CD8-positive, alpha-beta memory T cell (primary cell): ENCODE measurements at regions not wholly inside any gene's neighbourhood (a gene's known extent, or its start where the extent isn't known, plus 50 kb on each side); places are given as distances from the start of the nearest gene placed in this dataset.

Source experiments
- CTCF ChIA-PET: fragments of 350-600 bp; sonication (Branson Sonifier 250); formaldehyde crosslinking; loops from one replicate; lab custom pipeline; 2021; ENCODE audit warnings: antibody characterized with exemption; lab: Charles Lee
- POLR2A ChIA-PET: fragments of 350-600 bp; sonication (Branson Sonifier 250); formaldehyde crosslinking; loops from one replicate; lab custom pipeline; 2021; ENCODE audit warnings: antibody characterized with exemption; lab: Charles Lee
- DNase-seq, 5 donors: peaks; one replicate each; pipeline versions ENCODE4 v3.0.0 to v3.0.0-alpha.2; 2020 to 2022; ENCODE audit warnings: mixed read lengths in 1 of 5
- H3K27ac ChIP-seq: one replicate; pipeline ENCODE4 v1.7.0; 2013; ENCODE audit warnings: low read depth, mild to moderate bottlenecking, low read length, moderate library complexity
- H3K27me3 ChIP-seq: 2 replicates; pipeline ENCODE4 v1.7.0; 2013; ENCODE audit warnings: low read length, mild to moderate bottlenecking; ENCODE audit not compliant: insufficient read depth, poor library complexity, severe bottlenecking
- H3K36me3 ChIP-seq: 2 replicates; pipeline ENCODE4 v1.7.0; 2013; ENCODE audit warnings: mild to moderate bottlenecking, low read length, moderate library complexity; ENCODE audit not compliant: insufficient read depth
- H3K4me1 ChIP-seq: 2 replicates; pipeline ENCODE4 v1.7.0; 2013; ENCODE audit warnings: mild to moderate bottlenecking, low read length, moderate library complexity; ENCODE audit not compliant: insufficient read depth
- H3K4me3 ChIP-seq: 2 replicates; pipeline ENCODE4 v1.7.0; 2013; ENCODE audit warnings: mild to moderate bottlenecking, low read length
- H3K9me3 ChIP-seq: 2 replicates; pipeline ENCODE4 v1.7.0; 2013; ENCODE audit warnings: mild to moderate bottlenecking, low read length
- H3K27ac Mint-ChIP-seq, 8 donors: one replicate each; pipeline ENCODE4 v1.8.0; 2020 to 2021; ENCODE audit warnings: mixed read lengths in 8 of 8, mild to moderate bottlenecking in 6 of 8, inconsistent platforms in 3 of 8, moderate library complexity in 3 of 8
- H3K27me3 Mint-ChIP-seq, 2 donors: one replicate each; pipeline ENCODE4 v1.8.0; 2020 to 2021; ENCODE audit warnings: mixed read lengths in 2 of 2, mild to moderate bottlenecking in 1 of 2, moderate library complexity in 1 of 2
- H3K36me3 Mint-ChIP-seq, 3 donors: one replicate each; pipeline ENCODE4 v1.8.0; 2020 to 2021; ENCODE audit warnings: mixed read lengths in 3 of 3, inconsistent platforms in 1 of 3, mild to moderate bottlenecking in 1 of 3
- H3K4me1 Mint-ChIP-seq, 3 donors: one replicate each; pipeline ENCODE4 v1.8.0; 2020 to 2021; ENCODE audit warnings: mixed read lengths in 3 of 3, inconsistent platforms in 1 of 3, mild to moderate bottlenecking in 1 of 3
- H3K4me3 Mint-ChIP-seq, 7 donors: one replicate each; pipeline ENCODE4 v1.8.0; 2020 to 2021; ENCODE audit warnings: mixed read lengths in 7 of 7, mild to moderate bottlenecking in 6 of 7, moderate library complexity in 4 of 7, inconsistent platforms in 2 of 7
- H3K9me3 Mint-ChIP-seq, 5 donors: one replicate each; pipeline ENCODE4 v1.8.0; 2020 to 2022; ENCODE audit warnings: mixed read lengths in 5 of 5, mild to moderate bottlenecking in 3 of 5, moderate library complexity in 2 of 5, inconsistent platforms in 1 of 5

DNA sequence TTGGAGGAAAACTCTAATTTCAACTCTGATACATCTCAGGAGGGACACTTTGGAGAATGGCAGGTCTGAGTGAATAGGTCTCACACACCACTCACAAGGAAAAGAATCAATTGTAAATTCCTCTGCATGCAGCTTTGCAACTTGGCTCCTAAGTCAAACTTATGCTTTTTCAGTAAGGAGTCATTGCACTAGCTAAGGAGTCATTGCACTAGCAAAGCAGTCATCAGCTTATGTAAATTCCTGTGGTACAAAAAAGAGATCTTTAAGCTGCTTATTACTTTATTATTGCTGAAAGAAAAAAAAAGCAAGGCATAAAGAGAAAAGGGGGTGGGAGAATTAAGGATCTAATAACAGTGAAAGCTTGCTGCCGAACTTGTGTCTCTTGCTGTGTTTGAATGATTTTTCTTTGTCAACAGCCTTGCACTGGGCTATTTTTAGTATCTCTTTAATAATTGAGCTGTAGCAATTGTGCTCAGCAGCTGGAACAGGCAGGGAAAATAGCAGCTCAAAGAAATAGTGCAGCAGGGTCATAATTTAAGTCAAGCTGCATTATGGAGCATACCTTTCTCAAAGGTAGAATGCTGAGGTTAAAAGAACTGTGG, 154.3 kb upstream of the ARPP21 start:
- DNase-seq: no peak
- no peaks in the 10 kb centered on the region for H3K36me3 ChIP-seq
- H3K27ac ChIP-seq: no peak overlapping the region
- no peaks in the 10 kb centered on the region for H3K27me3 ChIP-seq
- H3K9me3 ChIP-seq: no peaks in the 10 kb centered on the region
- POLR2A ChIA-PET: no interaction called here
- no peaks in the 10 kb centered on the region for H3K27me3 Mint-ChIP-seq
- H3K4me1 Mint-ChIP-seq: no peaks in the 10 kb centered on the region
- H3K4me3 Mint-ChIP-seq: no peak overlapping the region
- no peaks in the 10 kb centered on the region for H3K36me3 Mint-ChIP-seq
- no peak overlapping the region for H3K27ac Mint-ChIP-seq
- CTCF ChIA-PET: no interaction called here
- no peak overlapping the region for H3K4me3 ChIP-seq
- H3K9me3 Mint-ChIP-seq: peaks cover 8 to 18% (median 11%) of the 10 kb centered on the region in 5 donors
- H3K4me1 ChIP-seq: no peaks in the 10 kb centered on the region

DNA sequence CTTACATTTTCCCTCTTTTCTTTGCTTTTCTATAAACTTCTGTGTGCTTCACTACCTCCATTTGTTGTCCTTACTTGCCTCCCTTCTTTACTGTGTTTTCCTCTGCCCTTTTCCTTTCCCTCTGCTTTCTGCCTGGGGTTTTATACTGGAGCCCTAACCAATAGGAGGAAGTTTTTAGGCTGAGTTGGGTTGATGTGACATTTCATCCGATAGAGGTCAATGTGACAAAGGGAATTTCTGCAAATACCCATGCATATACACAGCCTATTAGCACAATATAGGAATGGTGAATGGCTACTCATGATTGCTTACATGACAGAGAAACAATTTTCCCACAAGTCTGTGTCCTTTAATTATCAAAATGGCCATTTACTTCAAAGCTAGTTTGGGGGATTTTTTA, 153.0 kb upstream of the ARPP21 start:
- no peaks in the 10 kb centered on the region for H3K9me3 ChIP-seq
- H3K9me3 Mint-ChIP-seq: peaks cover 2 to 14% (median 12%) of the 10 kb centered on the region in 5 donors
- CTCF ChIA-PET: no interaction called here
- H3K4me1 Mint-ChIP-seq: no peaks in the 10 kb centered on the region
- H3K4me1 ChIP-seq: no peaks in the 10 kb centered on the region
- H3K27me3 ChIP-seq: no peaks in the 10 kb centered on the region
- DNase-seq: no peak
- H3K27ac Mint-ChIP-seq: no peak overlapping the region
- H3K4me3 Mint-ChIP-seq: no peak overlapping the region
- no peaks in the 10 kb centered on the region for H3K36me3 ChIP-seq
- H3K27me3 Mint-ChIP-seq: no peaks in the 10 kb centered on the region
- POLR2A ChIA-PET: no interaction called here
- H3K4me3 ChIP-seq: no peak overlapping the region
- H3K36me3 Mint-ChIP-seq: no peaks in the 10 kb centered on the region
- H3K27ac ChIP-seq: no peak overlapping the region

DNA sequence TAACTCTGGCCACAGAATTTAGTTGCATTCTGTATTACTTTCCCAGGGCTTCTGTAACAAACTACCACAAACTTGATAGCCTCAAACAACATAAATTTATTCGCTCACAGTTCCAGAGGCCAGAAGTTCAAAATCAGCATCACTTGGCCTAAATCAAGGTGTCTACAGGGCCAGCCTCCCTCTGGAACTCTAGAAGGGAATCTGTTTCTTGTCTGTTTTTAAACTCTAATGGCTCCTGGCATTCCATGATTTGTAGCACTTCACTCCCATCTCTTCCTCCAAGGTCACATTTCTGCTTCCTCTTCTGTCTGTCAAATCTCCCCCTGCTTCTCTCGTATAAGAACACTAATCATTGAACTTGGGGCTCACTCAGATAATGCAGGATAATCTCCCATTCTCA, 151.9 kb upstream of the ARPP21 start:
- no peak overlapping the region for H3K4me3 Mint-ChIP-seq
- ChIA-PET CTCF (no interaction called here), POLR2A (no interaction called here)
- peaks cover 2 to 22% (median 5%) of the 10 kb centered on the region in 5 donors for H3K9me3 Mint-ChIP-seq
- no peak overlapping the region for H3K27ac Mint-ChIP-seq
- Histone ChIP-seq H3K4me1 (no peaks in the 10 kb centered on the region), H3K27ac (no peak overlapping the region), H3K27me3 (no peaks in the 10 kb centered on the region), H3K4me3 (no peak overlapping the region), H3K36me3 (no peaks in the 10 kb centered on the region), H3K9me3 (no peaks in the 10 kb centered on the region)
- no peaks in the 10 kb centered on the region for H3K27me3 Mint-ChIP-seq
- no peaks in the 10 kb centered on the region for H3K36me3 Mint-ChIP-seq
- H3K4me1 Mint-ChIP-seq: no peaks in the 10 kb centered on the region
- DNase-seq: no peak

DNA sequence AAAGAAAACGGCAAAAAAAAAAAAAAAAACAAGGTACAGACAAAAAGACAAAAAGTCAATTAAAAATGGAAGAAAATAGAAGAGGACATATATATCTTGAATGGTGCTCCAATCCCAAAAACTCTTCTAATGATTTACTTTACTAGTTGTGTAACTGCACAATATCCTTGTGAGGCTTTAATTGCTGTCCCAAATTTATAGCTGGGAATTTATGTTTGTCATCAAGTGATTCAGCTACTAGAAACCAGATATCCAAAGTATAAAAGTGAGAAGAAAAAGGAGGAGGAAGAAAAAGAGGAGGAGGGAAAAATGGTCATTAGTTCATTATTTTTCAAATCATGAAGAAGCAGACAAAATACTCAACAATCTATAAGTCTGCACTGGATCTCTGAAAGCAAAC, 150.8 kb upstream of the ARPP21 start:
- Mint-ChIP-seq H3K27me3 (no peaks in the 10 kb centered on the region), H3K4me3 (no peak overlapping the region), H3K27ac (no peak overlapping the region), H3K9me3 (peaks cover 2 to 22% (median 5%) of the 10 kb centered on the region in 5 donors), H3K4me1 (no peaks in the 10 kb centered on the region), H3K36me3 (no peaks in the 10 kb centered on the region)
- ChIA-PET POLR2A (no interaction called here), CTCF (no interaction called here)
- no peak overlapping the region for H3K4me3 ChIP-seq
- H3K4me1 ChIP-seq: no peaks in the 10 kb centered on the region
- H3K27me3 ChIP-seq: no peaks in the 10 kb centered on the region
- H3K27ac ChIP-seq: no peak overlapping the region
- no peaks in the 10 kb centered on the region for H3K36me3 ChIP-seq
- no peaks in the 10 kb centered on the region for H3K9me3 ChIP-seq
- no peak for DNase-seq

DNA sequence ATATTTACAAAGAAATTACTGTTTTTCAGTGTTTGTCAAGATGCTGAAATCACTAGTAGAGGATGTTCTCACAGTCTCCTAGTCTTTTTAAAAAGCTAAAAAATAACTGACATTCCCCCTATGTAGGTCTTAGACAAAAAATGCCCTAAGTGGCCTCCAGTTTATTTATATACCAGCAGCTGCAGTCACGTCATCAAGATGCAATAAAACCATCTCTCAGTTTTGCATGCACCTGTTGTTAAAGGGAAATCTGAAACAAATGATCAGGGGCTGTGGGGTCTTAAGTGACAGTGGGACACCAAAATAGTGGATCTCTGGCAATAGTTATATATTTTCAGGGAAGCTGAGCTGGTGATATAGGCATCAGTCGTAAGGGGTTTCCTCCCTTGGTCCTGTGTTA, 146.5 kb upstream of the ARPP21 start:
- Mint-ChIP-seq H3K27me3 (no peaks in the 10 kb centered on the region), H3K9me3 (peaks cover 0 to 26% (median 5%) of the 10 kb centered on the region in 5 donors), H3K4me3 (no peak overlapping the region), H3K36me3 (no peaks in the 10 kb centered on the region), H3K27ac (no peak overlapping the region), H3K4me1 (no peaks in the 10 kb centered on the region)
- ChIA-PET POLR2A (no interaction called here), CTCF (no interaction called here)
- DNase-seq: no peak
- H3K9me3 ChIP-seq: no peaks in the 10 kb centered on the region
- H3K27ac ChIP-seq: no peak overlapping the region
- H3K4me3 ChIP-seq: no peak overlapping the region
- no peaks in the 10 kb centered on the region for H3K4me1 ChIP-seq
- no peaks in the 10 kb centered on the region for H3K36me3 ChIP-seq
- H3K27me3 ChIP-seq: no peaks in the 10 kb centered on the region

DNA sequence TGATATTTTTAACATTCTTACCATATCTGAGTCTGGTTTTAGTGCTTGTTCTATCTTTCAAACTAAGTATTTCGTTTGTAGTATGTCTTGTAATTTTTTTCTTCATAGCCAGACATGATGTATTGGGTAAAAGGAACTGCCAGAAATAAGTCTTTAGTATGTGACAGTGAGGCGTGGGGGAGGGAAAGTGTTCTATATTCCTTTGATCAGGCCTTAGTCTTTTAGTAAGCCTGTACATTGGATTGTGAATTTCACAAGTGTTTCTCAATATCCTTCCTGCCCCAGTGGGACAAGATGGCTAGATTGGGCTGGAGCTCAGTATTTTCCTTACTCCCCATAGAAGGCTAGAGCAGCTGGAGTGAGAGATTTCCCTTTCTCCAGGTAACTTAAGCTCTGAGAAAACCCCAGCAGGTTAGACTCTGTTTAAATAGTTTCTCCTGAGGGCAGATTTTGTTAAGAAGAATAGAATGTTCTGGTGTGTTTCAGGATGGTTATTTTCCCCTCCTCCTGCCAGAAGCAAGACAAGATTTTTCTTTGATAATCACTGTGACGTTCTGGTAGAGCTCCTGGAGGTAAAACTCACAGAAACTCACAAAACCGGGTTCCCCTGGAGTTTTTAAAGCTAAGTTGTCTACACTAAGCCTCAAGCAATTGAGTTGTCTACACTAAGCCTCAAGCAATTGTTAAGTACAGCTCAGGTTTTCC, 140.7 kb upstream of the ARPP21 start:
- no peaks in the 10 kb centered on the region for H3K4me1 ChIP-seq
- H3K4me3 Mint-ChIP-seq: no peak overlapping the region
- no peak for DNase-seq
- no peak overlapping the region for H3K4me3 ChIP-seq
- ChIA-PET POLR2A (no interaction called here), CTCF (no interaction called here)
- no peaks in the 10 kb centered on the region for H3K36me3 ChIP-seq
- no peaks in the 10 kb centered on the region for H3K36me3 Mint-ChIP-seq
- H3K27ac ChIP-seq: no peak overlapping the region
- no peaks in the 10 kb centered on the region for H3K4me1 Mint-ChIP-seq
- H3K27ac Mint-ChIP-seq: no peak overlapping the region
- peaks cover 0 to 2% of the 10 kb centered on the region in 2 donors for H3K27me3 Mint-ChIP-seq
- no peaks in the 10 kb centered on the region for H3K9me3 ChIP-seq
- peaks cover 0 to 14% (median 5%) of the 10 kb centered on the region in 5 donors for H3K9me3 Mint-ChIP-seq
- H3K27me3 ChIP-seq: no peaks in the 10 kb centered on the region

DNA sequence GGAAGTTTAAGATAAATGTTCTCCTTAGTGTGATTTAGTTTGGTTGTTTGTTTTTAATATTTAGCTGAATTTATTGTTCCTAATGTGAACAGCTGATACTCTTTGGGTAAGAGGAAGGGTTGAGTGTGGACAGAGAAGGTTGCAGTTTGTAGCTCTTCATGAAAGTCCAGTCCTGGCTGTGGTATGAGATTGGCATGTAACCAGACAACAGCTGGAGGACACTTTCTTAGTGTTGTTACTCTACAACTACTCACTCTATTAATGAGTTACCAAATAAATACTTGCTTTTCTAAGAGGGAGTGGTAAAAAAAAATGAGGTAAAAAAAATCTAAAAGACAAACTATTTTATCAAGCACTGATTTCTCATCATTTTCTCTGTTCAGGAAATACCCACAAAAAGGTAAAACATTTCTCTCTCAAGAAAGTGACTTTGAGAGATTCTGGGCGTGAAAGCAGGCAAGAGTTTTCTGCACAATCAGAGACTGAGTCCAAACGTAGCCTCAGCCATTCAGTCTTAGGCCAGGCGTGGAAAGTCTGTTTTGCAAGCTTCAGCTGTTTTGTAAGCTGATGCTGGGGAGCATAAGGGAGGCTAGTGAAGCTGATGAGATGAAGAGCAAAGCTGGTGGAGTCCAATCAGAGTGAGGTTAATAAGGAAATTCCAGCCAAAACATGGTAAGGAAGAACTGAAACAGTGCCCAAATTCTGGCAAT, 138.5 kb upstream of the ARPP21 start:
- no peak overlapping the region for H3K27ac ChIP-seq
- H3K36me3 ChIP-seq: no peaks in the 10 kb centered on the region
- no peak for DNase-seq
- Mint-ChIP-seq H3K4me1 (no peaks in the 10 kb centered on the region), H3K27me3 (peaks cover 0 to 2% of the 10 kb centered on the region in 2 donors), H3K27ac (no peak overlapping the region), H3K36me3 (no peaks in the 10 kb centered on the region), H3K9me3 (peaks cover 0 to 14% (median 2%) of the 10 kb centered on the region in 5 donors), H3K4me3 (no peak overlapping the region)
- H3K9me3 ChIP-seq: no peaks in the 10 kb centered on the region
- H3K4me3 ChIP-seq: no peak overlapping the region
- POLR2A ChIA-PET: no interaction called here
- CTCF ChIA-PET: no interaction called here
- H3K27me3 ChIP-seq: no peaks in the 10 kb centered on the region
- H3K4me1 ChIP-seq: no peaks in the 10 kb centered on the region

DNA sequence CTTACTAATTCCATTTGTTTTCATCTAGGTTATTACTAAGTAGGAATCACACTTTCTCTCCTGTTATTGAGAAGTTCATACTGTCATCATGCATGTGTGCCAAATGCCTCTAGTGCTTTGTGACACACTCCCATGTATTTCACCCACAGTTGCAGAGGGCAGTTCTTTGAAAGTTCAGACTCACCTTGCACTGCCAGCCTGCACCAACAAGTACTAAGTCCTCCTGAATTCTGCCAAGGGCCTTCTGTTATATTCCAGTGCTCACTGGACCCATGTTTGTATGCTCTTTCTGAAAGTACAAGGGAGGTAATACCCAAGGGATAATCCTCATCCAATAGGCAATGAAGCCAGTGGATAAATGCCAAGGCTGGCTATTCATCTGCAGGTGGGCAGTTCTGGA, 136.6 kb upstream of the ARPP21 start:
- Mint-ChIP-seq H3K9me3 (peaks cover 0 to 13% (median 2%) of the 10 kb centered on the region in 5 donors), H3K4me1 (no peaks in the 10 kb centered on the region), H3K27ac (no peak overlapping the region), H3K27me3 (peaks cover 0 to 2% of the 10 kb centered on the region in 2 donors), H3K36me3 (no peaks in the 10 kb centered on the region), H3K4me3 (no peak overlapping the region)
- Histone ChIP-seq H3K36me3 (no peaks in the 10 kb centered on the region), H3K4me3 (no peak overlapping the region), H3K27me3 (no peaks in the 10 kb centered on the region), H3K27ac (no peak overlapping the region), H3K9me3 (no peaks in the 10 kb centered on the region), H3K4me1 (no peaks in the 10 kb centered on the region)
- ChIA-PET POLR2A (no interaction called here), CTCF (no interaction called here)
- DNase-seq: no peak
